OCI-LY1 (cell line): ENCODE measurements at regions not wholly inside any gene's neighbourhood (a gene's known extent, or its start where the extent isn't known, plus 50 kb on each side); places are given as distances from the start of the nearest gene placed in this dataset.

ENCODE experiments used
- H2AFZ ChIP-seq: fragments of 200-600 bp; sonication (generic), shearing (Covaris generic); 2 replicates; pipeline ENCODE4 v1.6.0; 2014; ENCODE audit warnings: antibody characterized with exemption, mild to moderate bottlenecking, low read length
- H3F3A ChIP-seq: fragments of 200-600 bp; sonication (generic), shearing (Covaris generic); 2 replicates; pipeline ENCODE4 v1.6.0; 2014; ENCODE audit warnings: mild to moderate bottlenecking, antibody characterized with exemption, low read length, moderate library complexity; ENCODE audit not compliant: insufficient read depth
- H3K27ac ChIP-seq: fragments of 200-600 bp; sonication (generic); 2 replicates; pipeline ENCODE4 v1.5.1; 2014; ENCODE audit warnings: low read length, mixed run types, mild to moderate bottlenecking, low read depth; ENCODE audit not compliant: poor library complexity, severe bottlenecking
- H3K27me3 ChIP-seq: fragments of 200-600 bp; sonication (generic); 2 replicates; pipeline ENCODE4 v1.6.0; 2014; ENCODE audit warnings: antibody characterized with exemption, mild to moderate bottlenecking, low read length, moderate library complexity; ENCODE audit not compliant: insufficient read depth
- H3K36me3 ChIP-seq: fragments of 200-600 bp; sonication (generic); 2 replicates; pipeline ENCODE4 v1.6.1; 2014; ENCODE audit warnings: mild to moderate bottlenecking, antibody characterized with exemption, low read length, moderate library complexity, mixed read lengths; ENCODE audit not compliant: insufficient read depth
- H3K4me1 ChIP-seq: fragments of 200-600 bp; sonication (generic); 2 replicates; pipeline ENCODE4 v1.5.1; 2014; ENCODE audit warnings: mild to moderate bottlenecking, low read length, moderate library complexity; ENCODE audit not compliant: insufficient read depth, severe bottlenecking
- H3K4me2 ChIP-seq: fragments of 200-600 bp; sonication (generic), shearing (Covaris generic); 2 replicates; pipeline ENCODE4 v1.6.1; 2014; ENCODE audit warnings: low read length
- H3K4me3 ChIP-seq: fragments of 200-600 bp; sonication (generic); 2 replicates; pipeline ENCODE4 v1.5.1; 2014; ENCODE audit warnings: low read length, low read depth, mild to moderate bottlenecking, mixed read lengths; ENCODE audit not compliant: poor library complexity, severe bottlenecking
- H3K79me2 ChIP-seq: fragments of 200-600 bp; shearing (Covaris generic); 2 replicates; pipeline ENCODE4 v1.6.1; 2016; ENCODE audit warnings: mixed run types, low read length, mixed read lengths; ENCODE audit not compliant: insufficient read depth
- H3K9ac ChIP-seq: fragments of 200-600 bp; sonication (generic), shearing (Covaris generic); 2 replicates; pipeline ENCODE4 v1.6.1; 2014; ENCODE audit warnings: mild to moderate bottlenecking, low read length, mixed read lengths
- H3K9me2 ChIP-seq: fragments of 200-600 bp; sonication (generic), shearing (Covaris generic); 2 replicates; pipeline ENCODE4 v1.6.1; 2014; ENCODE audit warnings: low read depth, mild to moderate bottlenecking, low read length, mixed read lengths
- H3K9me3 ChIP-seq: fragments of 200-600 bp; shearing (Covaris generic); 2 replicates; pipeline ENCODE4 v1.6.1; 2014; ENCODE audit warnings: low read length, mixed read lengths
- H4K20me1 ChIP-seq: fragments of 200-600 bp; sonication (generic), shearing (Covaris generic); 2 replicates; pipeline ENCODE4 v1.6.0; 2016; ENCODE audit warnings: mild to moderate bottlenecking, low read length; ENCODE audit not compliant: insufficient read depth
- EZH2 ChIP-seq: fragments of 200-600 bp; sonication (generic), shearing (Covaris generic); IDR thresholded peaks from 2 replicates; pipeline ENCODE4 v1.8.0; 2017; ENCODE audit warnings: borderline replicate concordance, mixed run types, mild to moderate bottlenecking, antibody characterized with exemption, low read length, moderate library complexity, mixed read lengths
- TF ChIP-seq, protein P1 (sequence below): fragments of 200-600 bp; sonication (generic), shearing (Covaris generic); IDR thresholded peaks from 2 replicates; pipeline ENCODE4 v1.5.1; 2017; ENCODE audit warnings: mild to moderate bottlenecking, antibody characterized with exemption, low read length, moderate library complexity, mixed read lengths

GRCh38 chr6:155693573-155694418 lies 238.2 kb upstream of the NOX3 start:
- Histone ChIP-seq H3K9ac (no peak overlapping the region), H3K36me3 (no peaks in the 10 kb centered on the region), H3K79me2 (no peaks in the 10 kb centered on the region), H4K20me1 (no peaks in the 10 kb centered on the region), H3K27me3 (no peaks in the 10 kb centered on the region), H3F3A (no peaks in the 10 kb centered on the region), H3K4me3 (no peak overlapping the region), H3K9me3 (no peaks in the 10 kb centered on the region), H3K9me2 (no peaks in the 10 kb centered on the region), H3K4me1 (no peaks in the 10 kb centered on the region), H3K27ac (no peak overlapping the region), H2AFZ (no peak overlapping the region), H3K4me2 (no peak overlapping the region)
- no peak for TF ChIP-seq EZH2
- TF ChIP-seq, protein P1, sequence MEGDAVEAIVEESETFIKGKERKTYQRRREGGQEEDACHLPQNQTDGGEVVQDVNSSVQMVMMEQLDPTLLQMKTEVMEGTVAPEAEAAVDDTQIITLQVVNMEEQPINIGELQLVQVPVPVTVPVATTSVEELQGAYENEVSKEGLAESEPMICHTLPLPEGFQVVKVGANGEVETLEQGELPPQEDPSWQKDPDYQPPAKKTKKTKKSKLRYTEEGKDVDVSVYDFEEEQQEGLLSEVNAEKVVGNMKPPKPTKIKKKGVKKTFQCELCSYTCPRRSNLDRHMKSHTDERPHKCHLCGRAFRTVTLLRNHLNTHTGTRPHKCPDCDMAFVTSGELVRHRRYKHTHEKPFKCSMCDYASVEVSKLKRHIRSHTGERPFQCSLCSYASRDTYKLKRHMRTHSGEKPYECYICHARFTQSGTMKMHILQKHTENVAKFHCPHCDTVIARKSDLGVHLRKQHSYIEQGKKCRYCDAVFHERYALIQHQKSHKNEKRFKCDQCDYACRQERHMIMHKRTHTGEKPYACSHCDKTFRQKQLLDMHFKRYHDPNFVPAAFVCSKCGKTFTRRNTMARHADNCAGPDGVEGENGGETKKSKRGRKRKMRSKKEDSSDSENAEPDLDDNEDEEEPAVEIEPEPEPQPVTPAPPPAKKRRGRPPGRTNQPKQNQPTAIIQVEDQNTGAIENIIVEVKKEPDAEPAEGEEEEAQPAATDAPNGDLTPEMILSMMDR, result no peak

GRCh38 chr6:155690820-155691219 lies 235.2 kb upstream of the NOX3 start:
- H2AFZ ChIP-seq, result no peak overlapping the region
- no peaks in the 10 kb centered on the region for H3K36me3 ChIP-seq
- H3K9ac ChIP-seq, result no peak overlapping the region
- H3K4me1 ChIP-seq, result no peaks in the 10 kb centered on the region
- H3K9me2 ChIP-seq, result no peaks in the 10 kb centered on the region
- no peaks in the 10 kb centered on the region for H4K20me1 ChIP-seq
- no peak overlapping the region for H3K4me3 ChIP-seq
- no peaks in the 10 kb centered on the region for H3K9me3 ChIP-seq
- H3K27ac ChIP-seq, result no peak overlapping the region
- no peaks in the 10 kb centered on the region for H3K27me3 ChIP-seq
- no peaks in the 10 kb centered on the region for H3F3A ChIP-seq
- H3K4me2 ChIP-seq, result no peak overlapping the region
- TF ChIP-seq EZH2, result no peak
- TF ChIP-seq, protein P1, result no peak
- H3K79me2 ChIP-seq, result no peaks in the 10 kb centered on the region

GRCh38 chr6:155687645-155688044 lies 232.0 kb upstream of the NOX3 start:
- Histone ChIP-seq H3K4me2 (no peak overlapping the region), H3K36me3 (no peaks in the 10 kb centered on the region), H3K27me3 (no peaks in the 10 kb centered on the region), H3K9me3 (no peaks in the 10 kb centered on the region), H3K4me3 (no peak overlapping the region), H3K27ac (no peak overlapping the region), H3K4me1 (no peaks in the 10 kb centered on the region), H3F3A (no peaks in the 10 kb centered on the region), H3K79me2 (no peaks in the 10 kb centered on the region), H3K9ac (no peak overlapping the region), H3K9me2 (no peaks in the 10 kb centered on the region), H4K20me1 (no peaks in the 10 kb centered on the region), H2AFZ (no peak overlapping the region)
- no peak for TF ChIP-seq EZH2
- TF ChIP-seq, protein P1, result no peak
